C4-2B (cell line): ENCODE measurements at regions not wholly inside any gene's neighbourhood (a gene's known extent, or its start where the extent isn't known, plus 50 kb on each side); places are given as distances from the start of the nearest gene placed in this dataset.
"Not testable (repeated sequence)": the region's sequence is repeated elsewhere in the genome, so short reads cannot be mapped to it uniquely, and the experiment has no call there.

Experiments used
- H3K27ac ChIP-seq: fragments of 450-650 bp; 2 replicates; pipeline ENCODE4 v1.5.1; 2017
- CTCF ChIP-seq: fragments of 450-650 bp; conservative IDR thresholded peaks from 2 replicates; pipeline ENCODE4 v1.5.1; 2017; ENCODE audit warnings: mild to moderate bottlenecking
- ZFX ChIP-seq: fragments of 450-650 bp; IDR thresholded peaks from 2 replicates; pipeline ENCODE4 v1.6.1; 2017

GRCh38 chr7:51601461-51601860 lies 284.9 kb upstream of the COBL start:
- TF ChIP-seq ZFX (no peak), CTCF (peak; percentile 30)
- H3K27ac ChIP-seq = no peak overlapping the region

- not testable (repeated sequence) for H3K27ac ChIP-seq
Observed at GRCh38 chr7:51599935-51600334, 283.3 kb upstream of the COBL start.

GRCh38 chr7:51593628-51594027 lies 277.0 kb upstream of the COBL start:
- H3K27ac ChIP-seq = no peak overlapping the region
- TF ChIP-seq CTCF = no peak
- TF ChIP-seq ZFX = no peak

- H3K27ac ChIP-seq = no peak overlapping the region
- TF ChIP-seq CTCF (no peak), ZFX (no peak)
Observed at GRCh38 chr7:51592842-51593599, 276.4 kb upstream of the COBL start.

- no peak for TF ChIP-seq ZFX
- TF ChIP-seq CTCF = no peak
- H3K27ac ChIP-seq = no peak overlapping the region
Observed at GRCh38 chr7:51591223-51591622, 274.6 kb upstream of the COBL start.

GRCh38 chr7:51590746-51591145 lies 274.1 kb upstream of the COBL start:
- no peak overlapping the region for H3K27ac ChIP-seq
- TF ChIP-seq ZFX (no peak), CTCF (no peak)

- no peak for TF ChIP-seq ZFX
- TF ChIP-seq CTCF = no peak
- H3K27ac ChIP-seq = no peak overlapping the region
Observed at GRCh38 chr7:51589111-51589510, 272.5 kb upstream of the COBL start.

- no peak overlapping the region for H3K27ac ChIP-seq
- TF ChIP-seq ZFX (no peak), CTCF (no peak)
Observed at GRCh38 chr7:51587604-51588003, 271.0 kb upstream of the COBL start.
